HepG2 (cell line): ENCODE measurements at regions not wholly inside any gene's neighbourhood (a gene's known extent, or its start where the extent isn't known, plus 50 kb on each side); places are given as distances from the start of the nearest gene placed in this dataset.

Experiments used
- HDAC6 ChIP-seq: fragments of 200-600 bp; sonication (generic); IDR thresholded peaks from 2 replicates; pipeline ENCODE4 v1.7.0; 2017; ENCODE audit warnings: mild to moderate bottlenecking, antibody characterized with exemption, low read length, low read depth
- JUNB ChIP-seq: sonication (generic); formaldehyde crosslinking; IDR thresholded peaks from 2 replicates; pipeline ENCODE4 v1.8.0; 2022; ENCODE audit warnings: missing genetic modification reagents, mild to moderate bottlenecking, borderline replicate concordance
- MAX ChIP-seq: IDR thresholded peaks from 2 replicates; pipeline ENCODE4 v1.6.1; 2012; ENCODE audit warnings: inconsistent platforms
- TCF12 ChIP-seq, 2 experiments: fragments of 450-650 bp in 1 of 2; sonication (generic) in 1 of 2; formaldehyde crosslinking in 1 of 2; IDR thresholded peaks; 2 replicates each; pipeline versions ENCODE4 v1.6.1 to v1.8.0; 2017 to 2022; ENCODE audit warnings: antibody characterized with exemption in 1 of 2, mild to moderate bottlenecking in 1 of 2, missing genetic modification reagents in 1 of 2, moderate library complexity in 1 of 2
- THAP11 ChIP-seq: IDR thresholded peaks from 2 replicates; pipeline ENCODE4 v1.6.1; 2016; ENCODE audit warnings: missing biosample characterization, missing genetic modification reagents
- ZFP41 ChIP-seq: sonication (generic); formaldehyde crosslinking; IDR thresholded peaks from 2 replicates; pipeline ENCODE4 v1.4.0; 2020; ENCODE audit warnings: mild to moderate bottlenecking, missing genetic modification reagents, borderline replicate concordance

GRCh38 chr11:90555477-90555876, 332.6 kb upstream of the CHORDC1 start:
- TF ChIP-seq HDAC6 (no peak), MAX (no peak), TCF12 (IDR thresholded peaks at IDR 0.05) (no peak), TCF12 (CRISPR knock-in tag; IDR thresholded peaks at IDR 0.05) (no peak), JUNB (no peak), THAP11 (CRISPR knock-in tag) (no peak), ZFP41 (CRISPR knock-in tag) (no peak)
